Uterus (tissue), 3 donors: ENCODE measurements at regions not wholly inside any gene's neighbourhood (a gene's known extent, or its start where the extent isn't known, plus 50 kb on each side); places are given as distances from the start of the nearest gene placed in this dataset.

Experiments
- DNase-seq, 2 donors: peaks; one replicate each; pipeline ENCODE4 v3.0.0-alpha.2; 2019 to 2020
- H3K27ac ChIP-seq, 2 donors: fragments of 200-600 bp; sonication (generic); 1 replicate in 1 of 2; 2 replicates in 1 of 2; pipeline ENCODE4 v1.5.1; 2016 to 2018
- H3K27me3 ChIP-seq, 2 donors: fragments of 200-600 bp; sonication (generic); one replicate each; pipeline ENCODE4 v1.5.1; 2018 to 2019; ENCODE audit warnings: control low read depth in 1 of 2
- H3K36me3 ChIP-seq, 2 donors: fragments of 200-600 bp; sonication (generic); one replicate each; pipeline ENCODE4 v1.5.1; 2019; ENCODE audit warnings: control low read depth in 1 of 2
- H3K4me1 ChIP-seq, 2 donors: fragments of 200-600 bp; sonication (generic); one replicate each; pipeline ENCODE4 v1.5.1; 2018 to 2019; ENCODE audit warnings: control low read depth in 1 of 2
- H3K4me3 ChIP-seq, 2 donors: fragments of 200-600 bp; sonication (generic); 1 replicate in 1 of 2; 2 replicates in 1 of 2; pipeline ENCODE4 v1.5.1; 2018 to 2019; ENCODE audit warnings: mild to moderate bottlenecking in 1 of 2
- H3K9me3 ChIP-seq, 2 donors: fragments of 200-600 bp; sonication (generic); one replicate each; pipeline ENCODE4 v1.5.1; 2019; ENCODE audit warnings: control low read depth in 1 of 2
- CTCF ChIP-seq, 4 experiments: fragments of 200-600 bp in 2 of 4; fragments of 450-650 bp in 2 of 4; sonication (generic) in 2 of 4; IDR thresholded peaks; one replicate each; pipeline ENCODE4 v1.5.1; 2016 to 2019; ENCODE audit warnings: antibody characterized with exemption in 4 of 4, mild to moderate bottlenecking in 2 of 4, moderate library complexity in 1 of 4
- POLR2A ChIP-seq, 2 donors: fragments of 450-650 bp; IDR thresholded peaks; one replicate each; pipeline ENCODE4 v1.6.1; 2016; ENCODE audit warnings: antibody characterized with exemption in 2 of 2, mild to moderate bottlenecking in 1 of 2, moderate library complexity in 1 of 2
- intact Hi-C: fragments of 100-400 bp; cut with DNase I; formaldehyde crosslinking; loops from one replicate; pipeline ENCODE4 v1.15.1; 2023; ENCODE audit warnings: low total_unique reads
- donor health status: DM: yes; HTN: yes; CAD: no.

GRCh38 chr11:29780756-29781155 is 236.1 kb downstream of the KCNA4 start:
- Histone ChIP-seq H3K27me3 (no peaks in the 10 kb centered on the region), H3K4me3 (no peak overlapping the region), H3K9me3 (no peaks in the 10 kb centered on the region), H3K27ac (peak overlapping the region; percentile 28 to 41), H3K4me1 (peaks cover 0 to 4% of the 10 kb centered on the region in 2 donors), H3K36me3 (no peaks in the 10 kb centered on the region)
- no peak for DNase-seq
- intact Hi-C loops, result no loop called here
- TF ChIP-seq CTCF (IDR thresholded peaks at IDR 0.05), result no peak
- TF ChIP-seq POLR2A (IDR thresholded peaks at IDR 0.05), result no peak

DNA sequence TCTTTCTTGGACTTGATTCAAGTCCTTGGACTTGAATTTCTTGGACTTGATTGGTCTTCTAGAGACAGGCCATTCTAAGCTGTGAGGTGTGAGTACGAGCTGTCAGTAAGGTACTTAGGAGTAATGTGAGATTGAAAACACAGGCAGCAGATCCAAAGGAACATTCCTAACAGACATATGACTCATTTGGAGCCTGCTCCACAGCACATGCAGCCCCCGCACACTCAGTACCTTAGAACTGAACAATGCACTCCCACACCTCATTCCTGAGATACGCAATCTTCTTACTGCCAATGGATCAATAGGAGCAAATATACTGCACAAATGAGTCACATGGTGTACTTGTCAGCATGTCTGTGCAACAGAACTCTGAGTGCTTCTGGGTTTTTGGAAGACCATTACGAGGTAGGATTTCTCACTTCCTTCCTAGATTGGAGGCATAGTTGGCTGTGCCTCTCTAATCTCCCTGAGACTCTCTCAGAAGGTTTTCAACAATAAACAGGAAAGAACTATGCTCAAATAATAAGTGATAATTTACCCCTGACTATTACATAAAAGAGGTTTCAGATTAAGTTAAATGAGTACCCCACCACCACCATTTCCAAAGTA is 243.1 kb downstream of the KCNA4 start:
- H3K27ac ChIP-seq, result peak overlapping the region; percentile 53 to 68
- H3K36me3 ChIP-seq, result no peaks in the 10 kb centered on the region
- H3K27me3 ChIP-seq, result no peaks in the 10 kb centered on the region
- DNase-seq, result peak in 1 of 2 donors; percentile 48
- TF ChIP-seq POLR2A (IDR thresholded peaks at IDR 0.05) (no peak), CTCF (IDR thresholded peaks at IDR 0.05) (no peak)
- H3K4me3 ChIP-seq, result no peak overlapping the region
- intact Hi-C loops, result no loop called here
- H3K4me1 ChIP-seq, result no peaks in the 10 kb centered on the region
- no peaks in the 10 kb centered on the region for H3K9me3 ChIP-seq

- TF ChIP-seq CTCF (IDR thresholded peaks at IDR 0.05), result no peak
- TF ChIP-seq POLR2A (IDR thresholded peaks at IDR 0.05), result no peak
- no peaks in the 10 kb centered on the region for H3K4me1 ChIP-seq
- H3K27me3 ChIP-seq, result no peaks in the 10 kb centered on the region
- H3K4me3 ChIP-seq, result no peak overlapping the region
- intact Hi-C loops, result loop anchor here (2.0 kb wide), 1 partner anchor 14 kb away; no protein-coding TSS in a partner anchor
- no peaks in the 10 kb centered on the region for H3K9me3 ChIP-seq
- H3K36me3 ChIP-seq, result no peaks in the 10 kb centered on the region
- no peak for DNase-seq
- no peak overlapping the region for H3K27ac ChIP-seq
These were observed 260.0 kb downstream of the KCNA4 start for GRCh38 chr11:29756871-29757270.

GRCh38 chr11:29755474-29755873 is 261.4 kb downstream of the KCNA4 start:
- intact Hi-C loops, result no loop called here
- no peak overlapping the region for H3K27ac ChIP-seq
- H3K9me3 ChIP-seq, result no peaks in the 10 kb centered on the region
- H3K4me3 ChIP-seq, result no peak overlapping the region
- no peak for DNase-seq
- no peaks in the 10 kb centered on the region for H3K4me1 ChIP-seq
- H3K27me3 ChIP-seq, result no peaks in the 10 kb centered on the region
- no peaks in the 10 kb centered on the region for H3K36me3 ChIP-seq
- TF ChIP-seq POLR2A (IDR thresholded peaks at IDR 0.05), result no peak
- TF ChIP-seq CTCF (IDR thresholded peaks at IDR 0.05), result no peak

DNA sequence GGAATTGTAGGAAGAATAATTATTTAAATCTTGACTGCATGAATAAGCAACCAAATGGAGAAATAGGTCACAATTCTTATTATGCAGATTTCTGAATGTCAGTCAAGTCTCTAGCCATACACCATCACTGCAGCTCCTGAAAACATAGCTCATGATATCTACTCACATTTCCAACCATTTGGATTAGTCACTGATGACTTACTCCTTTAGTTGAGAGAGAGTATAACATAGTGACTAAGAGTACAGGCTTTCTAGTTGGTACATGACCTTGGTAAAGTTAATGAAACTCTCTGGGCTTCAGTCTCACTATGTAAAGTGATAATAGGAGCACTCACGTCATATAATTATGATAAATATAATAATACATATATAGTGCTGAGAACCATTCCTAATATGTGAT is 265.2 kb downstream of the KCNA4 start:
- TF ChIP-seq CTCF (IDR thresholded peaks at IDR 0.05) (no peak), POLR2A (IDR thresholded peaks at IDR 0.05) (no peak)
- intact Hi-C loops, result no loop called here
- Histone ChIP-seq H3K36me3 (no peaks in the 10 kb centered on the region), H3K4me1 (no peaks in the 10 kb centered on the region), H3K4me3 (no peak overlapping the region), H3K27me3 (no peaks in the 10 kb centered on the region), H3K9me3 (no peaks in the 10 kb centered on the region), H3K27ac (no peak overlapping the region)
- no peak for DNase-seq
